Peyer's patch (tissue), 4 donors: ENCODE measurements at regions not wholly inside any gene's neighbourhood (a gene's known extent, or its start where the extent isn't known, plus 50 kb on each side); places are given as distances from the start of the nearest gene placed in this dataset.
"Not testable (repeated sequence)": the region's sequence is repeated elsewhere in the genome, so short reads cannot be mapped to it uniquely, and the experiment has no call there.

Experiments
- DNase-seq, 3 donors: peaks; one replicate each; pipeline ENCODE4 v3.0.0-alpha.2; 2017 to 2019
- H3K27ac ChIP-seq, 4 donors: fragments of 200-600 bp; sonication (generic); one replicate each; pipeline ENCODE4 v1.5.1; 2016 to 2019
- H3K27me3 ChIP-seq, 2 donors: fragments of 200-600 bp; sonication (generic); one replicate each; pipeline ENCODE4 v1.5.1; 2019
- H3K36me3 ChIP-seq, 3 donors: fragments of 200-600 bp; sonication (generic); one replicate each; pipeline ENCODE4 v1.5.1; 2016 to 2019
- H3K4me1 ChIP-seq, 4 donors: fragments of 200-600 bp; sonication (generic); one replicate each; pipeline ENCODE4 v1.5.1; 2016 to 2019
- H3K4me3 ChIP-seq, 4 donors: fragments of 200-600 bp; sonication (generic); 1 replicate in 3 of 4; 2 replicates in 1 of 4; pipeline ENCODE4 v1.5.1; 2016 to 2019; ENCODE audit warnings: mild to moderate bottlenecking in 1 of 4
- H3K9me3 ChIP-seq, 4 donors: fragments of 200-600 bp; sonication (generic); one replicate each; pipeline ENCODE4 v1.5.1; 2016 to 2019; ENCODE audit warnings: mild to moderate bottlenecking in 1 of 4
- CTCF ChIP-seq, 6 experiments: fragments of 450-650 bp in 4 of 6; fragments of 200-600 bp in 2 of 6; sonication (generic) in 1 of 6; IDR thresholded peaks; one replicate each; pipeline ENCODE4 v1.5.1; 2017 to 2019; ENCODE audit warnings: antibody characterized with exemption in 6 of 6, mild to moderate bottlenecking in 3 of 6, moderate library complexity in 1 of 6
- POLR2A ChIP-seq, 2 donors: fragments of 450-650 bp; IDR thresholded peaks; one replicate each; pipeline ENCODE4 v1.5.1; 2017; ENCODE audit warnings: antibody characterized with exemption in 2 of 2, mild to moderate bottlenecking in 2 of 2, moderate library complexity in 2 of 2

GRCh38 chr3:170657312-170657711, 71.4 kb upstream of the SLC7A14 start:
- Histone ChIP-seq H3K27ac (no peak overlapping the region), H3K27me3 (no peaks in the 10 kb centered on the region), H3K4me1 (peaks cover 0 to 9% (median 0%) of the 10 kb centered on the region in 4 donors), H3K36me3 (no peaks in the 10 kb centered on the region), H3K4me3 (no peak overlapping the region), H3K9me3 (no peaks in the 10 kb centered on the region)
- no peak for DNase-seq
- TF ChIP-seq POLR2A (IDR thresholded peaks at IDR 0.05) (no peak), CTCF (IDR thresholded peaks at IDR 0.05) (no peak)

DNA sequence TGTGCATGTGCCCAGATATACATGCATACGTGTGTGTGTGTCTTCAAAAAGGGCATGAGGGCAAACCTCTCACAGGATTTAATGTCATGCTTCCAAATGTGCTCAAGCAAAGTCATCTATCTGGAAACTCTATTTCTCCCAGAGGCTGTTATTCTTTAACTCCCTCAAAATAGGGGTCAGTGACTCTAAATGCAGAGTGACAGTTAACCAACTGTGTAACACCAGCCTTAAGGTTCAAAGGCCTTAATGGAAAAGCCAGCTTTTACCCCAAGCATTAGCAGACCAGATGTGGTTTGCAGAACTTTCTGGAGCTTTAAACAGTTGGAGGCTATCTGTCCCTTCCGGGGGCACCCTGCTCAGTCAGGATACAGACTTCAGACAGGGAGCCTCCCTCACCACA, 70.4 kb upstream of the SLC7A14 start:
- Histone ChIP-seq H3K27ac (no peak overlapping the region), H3K4me1 (peaks cover 0 to 9% (median 0%) of the 10 kb centered on the region in 4 donors), H3K4me3 (no peak overlapping the region), H3K9me3 (no peaks in the 10 kb centered on the region), H3K36me3 (no peaks in the 10 kb centered on the region), H3K27me3 (no peaks in the 10 kb centered on the region)
- DNase-seq = no peak
- no peak for TF ChIP-seq POLR2A (IDR thresholded peaks at IDR 0.05)
- TF ChIP-seq CTCF (IDR thresholded peaks at IDR 0.05) = no peak

DNA sequence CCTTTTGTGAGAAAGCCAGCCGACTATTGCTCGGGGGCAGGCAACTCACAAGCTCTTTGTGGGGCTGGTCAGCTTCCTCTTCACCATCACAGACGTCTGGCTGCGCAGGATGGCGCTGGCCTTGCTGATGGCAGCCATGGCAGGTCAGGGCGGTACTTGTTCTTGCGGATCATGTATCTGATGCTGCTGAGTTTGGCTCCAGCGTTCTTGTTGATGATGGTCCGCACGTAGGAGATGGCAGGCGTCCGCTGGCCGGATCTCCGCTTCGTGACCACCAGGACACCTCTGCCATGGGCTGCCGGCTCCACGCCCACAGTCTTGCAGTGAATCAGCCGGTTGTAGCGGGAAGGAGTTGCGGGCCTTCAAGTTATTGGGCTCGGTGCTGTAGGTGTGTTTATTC, 67.9 kb upstream of the SLC7A14 start:
- H3K27ac ChIP-seq = no peak overlapping the region
- no peaks in the 10 kb centered on the region for H3K36me3 ChIP-seq
- no peak overlapping the region for H3K4me3 ChIP-seq
- H3K9me3 ChIP-seq = no peaks in the 10 kb centered on the region
- TF ChIP-seq POLR2A (IDR thresholded peaks at IDR 0.05) (no peak), CTCF (IDR thresholded peaks at IDR 0.05) (no peak)
- no peak for DNase-seq
- no peaks in the 10 kb centered on the region for H3K4me1 ChIP-seq
- H3K27me3 ChIP-seq = no peaks in the 10 kb centered on the region

DNA sequence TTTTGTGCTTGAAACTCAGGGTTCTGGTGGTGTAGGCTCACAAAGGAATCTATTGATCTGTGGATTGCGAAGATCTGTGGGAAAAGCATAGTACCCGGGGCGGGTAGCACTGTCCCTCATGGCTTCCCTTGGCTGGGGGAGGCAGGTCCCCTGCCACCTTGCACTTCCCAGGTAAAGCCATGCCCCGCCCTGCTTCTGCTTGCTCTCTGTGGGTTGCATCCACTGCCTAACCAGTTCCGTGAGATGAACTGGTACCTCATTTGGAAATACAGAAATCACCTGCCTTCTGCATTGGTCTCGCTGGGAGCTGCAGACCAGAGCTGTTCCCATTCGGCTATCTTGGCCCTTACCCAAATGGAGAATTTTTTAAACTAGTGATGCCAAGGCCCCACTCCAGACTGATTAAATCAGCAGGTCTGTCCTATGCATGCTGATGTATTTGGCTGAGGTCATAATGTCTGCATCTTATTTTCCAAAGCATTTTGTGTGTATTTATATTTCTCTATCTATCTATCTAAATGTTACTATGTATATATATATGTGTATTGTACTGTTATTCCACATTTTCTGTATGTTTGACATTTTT, 65.5 kb upstream of the SLC7A14 start:
- no peaks in the 10 kb centered on the region for H3K27me3 ChIP-seq
- no peak overlapping the region for H3K4me3 ChIP-seq
- no peaks in the 10 kb centered on the region for H3K36me3 ChIP-seq
- H3K9me3 ChIP-seq = no peaks in the 10 kb centered on the region
- H3K27ac ChIP-seq = no peak overlapping the region
- H3K4me1 ChIP-seq = no peaks in the 10 kb centered on the region
- no peak for DNase-seq
- TF ChIP-seq CTCF (IDR thresholded peaks at IDR 0.05) (no peak), POLR2A (IDR thresholded peaks at IDR 0.05) (no peak)

DNA sequence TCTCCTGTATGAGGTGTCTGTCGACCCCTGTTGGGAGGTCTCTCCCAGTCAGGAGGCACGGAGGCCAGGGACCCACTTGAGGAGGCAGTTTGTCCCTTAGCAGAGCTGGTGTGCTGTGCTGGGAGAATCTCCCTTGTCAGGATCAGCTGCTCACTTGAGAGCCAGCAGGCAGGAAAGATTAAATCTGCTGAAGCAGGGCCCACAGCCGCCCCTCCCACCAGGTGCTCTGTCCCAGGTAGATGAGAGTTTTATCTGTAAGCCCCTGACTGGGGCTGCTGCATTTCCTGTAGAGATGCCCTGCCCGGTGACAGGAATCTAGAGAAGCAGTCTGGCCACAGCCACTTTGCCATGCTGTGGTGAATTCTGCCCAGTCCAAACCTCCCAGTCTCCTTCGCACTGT, 64.7 kb upstream of the SLC7A14 start:
- H3K36me3 ChIP-seq, DNase-seq, H3K4me3 ChIP-seq, H3K4me1 ChIP-seq, H3K27ac ChIP-seq, H3K27me3 ChIP-seq, H3K9me3 ChIP-seq: not testable (repeated sequence)

GRCh38 chr3:170644711-170645110, 58.8 kb upstream of the SLC7A14 start:
- H3K36me3 ChIP-seq = no peaks in the 10 kb centered on the region
- H3K27me3 ChIP-seq = no peaks in the 10 kb centered on the region
- H3K9me3 ChIP-seq = no peaks in the 10 kb centered on the region
- no peak overlapping the region for H3K27ac ChIP-seq
- TF ChIP-seq POLR2A (IDR thresholded peaks at IDR 0.05) = no peak
- TF ChIP-seq CTCF (IDR thresholded peaks at IDR 0.05) = no peak
- no peak for DNase-seq
- no peaks in the 10 kb centered on the region for H3K4me1 ChIP-seq
- H3K4me3 ChIP-seq = no peak overlapping the region
